HCT116 (cell line): ENCODE measurements at regions not wholly inside any gene's neighbourhood (a gene's known extent, or its start where the extent isn't known, plus 50 kb on each side); places are given as distances from the start of the nearest gene placed in this dataset.

ENCODE experiments used
- ATAC-seq: fragments of 200-7000 bp; cut with Tn5 transposase; 2 replicates; pipeline ENCODE4 v1.9.1; 2020; ENCODE audit warnings: mild to moderate bottlenecking, moderate library complexity
- BruUV-seq: library from RNA; stranded (reverse); fragments of 400-500 nt; replicated peaks from 2 replicates; lab custom pipeline; 2021; lab: Mats Ljungman, UMichigan
- CTCF ChIA-PET: fragments of 300-600 bp; sonication (Branson Sonifier 250); formaldehyde crosslinking; loops from one replicate; lab custom pipeline; 2021; ENCODE audit warnings: antibody characterized with exemption; lab: Charles Lee
- POLR2A ChIA-PET: fragments of 300-600, 350-600 bp; sonication (Branson Sonifier 250); formaldehyde crosslinking; loops from one replicate; lab custom pipeline; 2021; ENCODE audit warnings: antibody characterized with exemption; lab: Charles Lee
- RAD21 ChIA-PET, 2 experiments: fragments of 300-600 bp; sonication (Branson Sonifier 250); formaldehyde crosslinking; loops; one replicate each; lab custom pipeline; 2023; ENCODE audit warnings: low total read pairs in 2 of 2; ENCODE audit not compliant: uncharacterized antibody in 2 of 2, unreplicated experiment in 2 of 2, low non-redundant PET in 1 of 2; lab: Charles Lee
- DNase-seq: peaks from one replicate; pipeline ENCODE4 v3.0.0-alpha.2; 2010; ENCODE audit warnings: low read depth, low spot score
- H2AFZ ChIP-seq: fragments of 200-600 bp; shearing (Covaris generic), sonication (generic); 2 replicates; pipeline ENCODE4 v1.6.1; 2017; ENCODE audit warnings: low read depth, mixed run types, mixed read lengths, antibody characterized with exemption, low read length; ENCODE audit not compliant: poor library complexity, severe bottlenecking
- H3K27ac ChIP-seq: 2 replicates; pipeline ENCODE4 v1.5.1; 2012; ENCODE audit warnings: low read depth, low read length
- H3K27me3 ChIP-seq: fragments of 200-600 bp; sonication (generic); 2 replicates; pipeline ENCODE4 v1.6.1; 2016; ENCODE audit warnings: mixed run types, low read length, mixed read lengths; ENCODE audit not compliant: insufficient read depth
- H3K36me3 ChIP-seq, 2 experiments: fragments of 200-500 bp in 1 of 2; fragments of 200-600 bp in 1 of 2; sonication (Bioruptor generic) in 1 of 2; sonication (generic) in 1 of 2; 2 replicates each; pipeline versions ENCODE4 v1.5.1 to v1.6.1; 2014 to 2016; ENCODE audit warnings: low read length in 2 of 2, inconsistent platforms in 1 of 2, mixed read lengths in 1 of 2, mixed run types in 1 of 2; ENCODE audit not compliant: insufficient read depth in 2 of 2, control insufficient read depth in 1 of 2
- H3K4me1 ChIP-seq, 2 experiments: fragments of 200-600 bp in 1 of 2; sonication (generic) in 1 of 2; 2 replicates each; pipeline versions ENCODE4 v1.5.1 to v1.6.1; 2012 to 2017; ENCODE audit warnings: low read length in 2 of 2, inconsistent platforms in 1 of 2, mild to moderate bottlenecking in 1 of 2, mixed read lengths in 1 of 2, mixed run types in 1 of 2, moderate library complexity in 1 of 2; ENCODE audit not compliant: insufficient read depth in 2 of 2, control insufficient read depth in 1 of 2
- H3K4me2 ChIP-seq: fragments of 200-600 bp; sonication (generic); 2 replicates; pipeline ENCODE4 v1.6.1; 2017; ENCODE audit warnings: mixed run types, low read length, mixed read lengths
- H3K4me3 ChIP-seq, 2 experiments: fragments of 200-600 bp in 1 of 2; sonication (generic) in 1 of 2; replicated peaks in 1 of 2; 2 replicates each; pipeline ENCODE4 v1.5.1; 2011 to 2016; ENCODE audit warnings: low read length in 2 of 2, control low read depth in 1 of 2, low read depth in 1 of 2, mild to moderate bottlenecking in 1 of 2, mixed read lengths in 1 of 2, mixed run types in 1 of 2
- H3K79me2 ChIP-seq: fragments of 200-600 bp; sonication (generic); 2 replicates; pipeline ENCODE4 v1.6.1; 2017; ENCODE audit warnings: mild to moderate bottlenecking, mixed run types, low read length, moderate library complexity, mixed read lengths; ENCODE audit not compliant: insufficient read depth
- H3K9ac ChIP-seq: fragments of 200-600 bp; sonication (generic); 2 replicates; pipeline ENCODE4 v1.6.1; 2016; ENCODE audit warnings: low read length, mixed read lengths
- H3K9me2 ChIP-seq: fragments of 200-600 bp; sonication (generic), shearing (Covaris generic); 2 replicates; pipeline ENCODE4 v1.6.1; 2017; ENCODE audit warnings: mixed run types, mild to moderate bottlenecking, moderate library complexity; ENCODE audit not compliant: insufficient read depth
- H3K9me3 ChIP-seq, 2 experiments: fragments of 200-500 bp in 1 of 2; fragments of 200-600 bp in 1 of 2; sonication (Bioruptor generic) in 1 of 2; sonication (generic) in 1 of 2; 2 replicates each; pipeline ENCODE4 v1.6.1; 2014 to 2017; ENCODE audit warnings: low read length in 2 of 2, mixed read lengths in 2 of 2, inconsistent platforms in 1 of 2, low read depth in 1 of 2, mild to moderate bottlenecking in 1 of 2, mixed run types in 1 of 2, moderate library complexity in 1 of 2; ENCODE audit not compliant: control insufficient read depth in 1 of 2, insufficient read depth in 1 of 2
- H4K20me1 ChIP-seq: fragments of 200-600 bp; sonication (generic), shearing (Covaris generic); 2 replicates; pipeline ENCODE4 v1.6.1; 2017; ENCODE audit warnings: mixed run types, mild to moderate bottlenecking, moderate library complexity; ENCODE audit not compliant: insufficient read depth
- CEBPB ChIP-seq: IDR thresholded peaks from 2 replicates; pipeline ENCODE4 v1.6.1; 2012; ENCODE audit warnings: low read depth
- EGR1 ChIP-seq: IDR thresholded peaks from 2 replicates; pipeline ENCODE4 v1.6.1; 2012; ENCODE audit warnings: low read depth
- EZH2 ChIP-seq: fragments of 200-600 bp; sonication (generic); IDR thresholded peaks from 2 replicates; pipeline ENCODE4 v1.6.1; 2017; ENCODE audit warnings: antibody characterized with exemption, mixed run types
- JUND ChIP-seq: IDR thresholded peaks from 2 replicates; pipeline ENCODE4 v1.6.1; 2012
- POLR2AphosphoS5 ChIP-seq: IDR thresholded peaks from 2 replicates; pipeline ENCODE4 v1.6.1; 2011; ENCODE audit warnings: mild to moderate bottlenecking, low read depth, low read length, moderate library complexity
- RAD21 ChIP-seq: IDR thresholded peaks from 2 replicates; pipeline ENCODE4 v1.6.1; 2012; ENCODE audit warnings: low read depth, mild to moderate bottlenecking
- SP1 ChIP-seq: IDR thresholded peaks from 2 replicates; pipeline ENCODE4 v1.6.1; 2012; ENCODE audit warnings: low read depth
- YY1 ChIP-seq: IDR thresholded peaks from 2 replicates; pipeline ENCODE4 v1.6.1; 2011; ENCODE audit warnings: low read length, low read depth, moderate library complexity, mild to moderate bottlenecking; ENCODE audit not compliant: insufficient replicate concordance; ENCODE audit errors: extremely low read depth
- ZFX ChIP-seq: fragments of 450-650 bp; IDR thresholded peaks from 2 replicates; pipeline ENCODE4 v1.6.1; 2017
- ZNF274 ChIP-seq: fragments of 200-500 bp; sonication (Bioruptor generic); IDR thresholded peaks from 2 replicates; pipeline ENCODE4 v1.6.1; 2014; ENCODE audit warnings: mild to moderate bottlenecking, low read depth, low read length, inconsistent platforms
- intact Hi-C: fragments of 100-400 bp; cut with micrococcal nuclease; formaldehyde crosslinking; loops from 2 replicates; pipeline ENCODE4 v1.10.0; 2022
- TF ChIP-seq, protein P1 (sequence below): IDR thresholded peaks from 2 replicates; pipeline ENCODE4 v1.6.1; 2012

DNA sequence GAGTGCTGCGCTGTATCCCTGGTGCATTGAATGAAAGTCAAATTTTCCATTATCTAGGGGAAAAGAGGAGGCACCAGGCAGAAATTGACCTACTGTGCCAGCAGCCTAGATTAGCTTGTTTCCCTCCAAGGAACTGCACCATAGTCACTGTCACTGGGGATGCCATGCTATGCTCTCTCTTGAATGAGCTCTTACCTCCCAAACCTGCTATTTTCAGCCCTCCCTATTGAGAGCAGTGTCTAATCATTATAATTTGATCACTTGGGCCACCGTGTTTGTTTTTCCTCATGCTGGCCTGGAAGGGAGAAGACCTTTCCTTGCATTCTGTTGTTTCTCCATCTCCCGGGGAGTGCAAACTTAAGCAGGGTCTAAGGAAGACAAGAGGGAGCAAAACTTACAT, 492.9 kb downstream of the SIPA1L2 start:
- ChIA-PET CTCF (no interaction called here), RAD21 (no interaction called here), POLR2A (no interaction called here)
- intact Hi-C loops, result no loop called here
- no peak overlapping the region for H3K4me3 ChIP-seq
- DNase-seq, result no peak
- TF ChIP-seq EZH2 (no peak), ZFX (no peak), JUND (no peak), EGR1 (no peak), POLR2AphosphoS5 (no peak), RAD21 (no peak), YY1 (no peak), ZNF274 (no peak)
- TF ChIP-seq, protein P1, sequence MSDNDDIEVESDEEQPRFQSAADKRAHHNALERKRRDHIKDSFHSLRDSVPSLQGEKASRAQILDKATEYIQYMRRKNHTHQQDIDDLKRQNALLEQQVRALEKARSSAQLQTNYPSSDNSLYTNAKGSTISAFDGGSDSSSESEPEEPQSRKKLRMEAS, result no peak
- no peaks in the 10 kb centered on the region for H3K36me3 ChIP-seq
- H3K27me3 ChIP-seq, result no peaks in the 10 kb centered on the region
- H2AFZ ChIP-seq, result no peak overlapping the region
- no peaks in the 10 kb centered on the region for H3K79me2 ChIP-seq
- no peaks in the 10 kb centered on the region for H3K4me1 ChIP-seq
- no peak for ATAC-seq
- no peak overlapping the region for H3K27ac ChIP-seq
- BruUV-seq, result no TSS peak
- no peaks in the 10 kb centered on the region; the same call in 1 of the 2 replicates for H3K9me2 ChIP-seq
- H3K9me3 ChIP-seq, result peaks cover 0 to 5% of the 10 kb centered on the region in 2 experiments; a peak in 1 of 4 replicates
- H3K9ac ChIP-seq, result no peak overlapping the region
- H4K20me1 ChIP-seq, result no peaks in the 10 kb centered on the region
- H3K4me2 ChIP-seq, result no peak overlapping the region

DNA sequence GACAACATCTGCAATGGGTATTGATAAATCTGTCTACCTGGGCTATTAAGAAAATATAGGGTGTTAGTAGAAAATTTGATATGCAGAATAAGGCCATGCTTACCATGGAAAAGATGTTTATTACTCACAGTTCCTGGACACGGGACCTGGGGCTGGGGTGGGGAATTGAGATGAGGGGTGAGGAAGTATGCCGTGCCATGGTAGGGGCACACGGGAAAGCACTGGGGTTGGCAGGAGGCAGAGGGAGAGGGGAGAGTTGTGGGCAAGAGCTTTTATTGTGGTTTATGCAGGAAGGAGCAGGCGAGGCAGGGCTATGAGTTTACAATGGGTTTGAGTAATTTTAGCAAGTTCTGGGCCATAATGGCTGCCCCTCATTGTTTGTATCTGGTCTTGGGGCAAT, 493.8 kb downstream of the SIPA1L2 start:
- DNase-seq (no peak), ATAC-seq (no peak)
- TF ChIP-seq ZFX, result no peak
- no peak for TF ChIP-seq JUND
- TF ChIP-seq CEBPB, result no peak
- no peak for TF ChIP-seq SP1
- TF ChIP-seq EZH2, result no peak
- TF ChIP-seq RAD21, result no peak
- Histone ChIP-seq H3K4me1 (no peaks in the 10 kb centered on the region), H3K27me3 (no peaks in the 10 kb centered on the region), H3K4me3 (no peak overlapping the region), H3K9me3 (peaks cover 0 to 5% of the 10 kb centered on the region in 2 experiments; a peak in 1 of 4 replicates), H3K79me2 (no peaks in the 10 kb centered on the region), H3K36me3 (no peaks in the 10 kb centered on the region), H3K27ac (no peak overlapping the region), H4K20me1 (no peaks in the 10 kb centered on the region), H3K9ac (no peak overlapping the region), H2AFZ (no peak overlapping the region), H3K9me2 (no peaks in the 10 kb centered on the region), H3K4me2 (no peak overlapping the region)
- ChIA-PET POLR2A (no interaction called here), CTCF (no interaction called here), RAD21 (no interaction called here)
- BruUV-seq, result no TSS peak
- intact Hi-C loops, result no loop called here
